Medulla oblongata (tissue), 1 donor: ENCODE measurements at regions not wholly inside any gene's neighbourhood (a gene's known extent, or its start where the extent isn't known, plus 50 kb on each side); places are given as distances from the start of the nearest gene placed in this dataset.
"Not testable (repeated sequence)": the region's sequence is repeated elsewhere in the genome, so short reads cannot be mapped to it uniquely, and the experiment has no call there.

Experiments
- DNase-seq: peaks from one replicate; pipeline ENCODE4 v3.0.0-alpha.2; 2015; ENCODE audit errors: extremely low spot score

DNA sequence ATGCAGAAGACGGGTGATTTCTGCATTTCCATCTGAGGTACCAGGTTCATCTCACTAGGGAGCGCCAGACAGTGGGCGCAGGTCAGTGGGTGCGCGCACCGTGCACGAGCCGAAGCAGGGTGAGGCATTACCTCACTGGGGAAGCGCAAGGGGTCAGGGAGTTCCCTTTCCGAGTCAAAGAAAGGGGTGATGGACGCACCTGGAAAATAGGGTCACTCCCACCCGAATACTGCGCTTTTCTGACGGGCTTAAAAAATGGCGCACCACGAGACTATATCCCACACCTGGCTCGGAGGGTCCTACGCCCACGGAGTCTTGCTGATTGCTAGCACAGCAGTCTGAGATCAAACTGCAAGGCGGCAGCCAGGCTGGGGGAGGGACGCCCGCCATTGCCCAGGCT is 1246.0 kb upstream of the PABPC4L start:
- not testable (repeated sequence) for DNase-seq

GRCh38 chr4:135434936-135435335 is 1233.3 kb upstream of the PABPC4L start:
- no peak for DNase-seq

DNA sequence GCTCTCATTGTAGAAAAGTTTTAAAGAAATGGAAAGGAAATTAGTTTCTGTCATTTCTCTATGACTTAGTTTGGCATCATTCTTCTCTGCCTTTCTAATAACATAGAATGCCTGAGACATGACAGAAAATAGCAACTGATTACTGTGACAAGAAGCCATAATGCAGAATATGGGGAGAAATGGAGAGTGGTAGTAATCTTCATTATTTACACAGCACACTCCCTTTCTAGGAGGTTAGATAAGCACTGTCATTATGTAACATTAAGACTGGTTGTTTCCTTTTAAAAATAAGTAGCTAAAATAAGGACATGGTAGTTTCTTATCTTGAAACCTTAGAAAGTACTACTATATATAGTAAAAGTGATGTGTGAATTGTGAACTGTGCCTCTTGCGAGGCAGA is 1227.9 kb upstream of the PABPC4L start:
- DNase-seq, result no peak

DNA sequence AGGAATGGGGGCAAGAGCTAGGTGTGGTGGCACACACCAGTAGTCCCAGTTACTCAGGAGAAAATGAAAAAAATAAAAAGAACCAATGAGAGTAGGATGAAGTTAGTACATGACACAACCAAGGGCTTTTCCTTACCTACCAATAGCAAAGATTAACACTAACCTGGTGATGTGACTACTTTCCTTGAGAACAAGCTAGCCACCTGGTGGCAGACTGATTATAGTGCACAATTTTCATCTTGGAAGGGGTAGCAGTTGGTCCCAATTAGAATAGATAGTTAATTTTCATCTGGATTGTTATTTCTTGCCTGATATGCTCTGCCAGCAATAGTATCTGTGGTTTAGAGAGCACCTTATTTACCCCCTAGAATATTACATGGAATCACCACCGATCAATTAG is 1216.8 kb upstream of the PABPC4L start:
- no peak for DNase-seq

DNA sequence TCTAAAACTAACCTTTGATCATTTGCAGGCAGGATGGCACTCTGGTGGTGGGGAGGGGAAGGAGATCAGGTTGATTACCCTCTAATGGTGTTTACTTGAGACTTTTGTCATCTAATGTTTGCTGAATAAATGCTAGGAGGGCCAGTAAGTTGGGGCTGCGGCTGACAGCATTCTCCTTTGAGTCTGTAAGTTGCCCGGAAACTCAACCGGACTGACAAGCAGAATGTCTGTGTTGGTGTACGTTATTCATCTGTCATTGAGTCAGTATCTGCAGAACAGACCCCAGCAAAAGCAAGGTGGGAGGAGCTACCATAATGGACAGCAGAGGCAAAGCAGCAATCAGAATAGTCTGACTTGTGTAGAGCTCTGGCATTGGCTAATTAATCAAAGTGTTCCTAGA is 1210.6 kb upstream of the PABPC4L start:
- no peak for DNase-seq

- no peak for DNase-seq
Observed at GRCh38 chr4:135411251-135411650, 1209.7 kb upstream of the PABPC4L start.

- not testable (repeated sequence) for DNase-seq
Observed at GRCh38 chr4:135409261-135409660, 1207.7 kb upstream of the PABPC4L start.

- no peak for DNase-seq
Observed at GRCh38 chr4:135408109-135408508, 1206.5 kb upstream of the PABPC4L start.

DNA sequence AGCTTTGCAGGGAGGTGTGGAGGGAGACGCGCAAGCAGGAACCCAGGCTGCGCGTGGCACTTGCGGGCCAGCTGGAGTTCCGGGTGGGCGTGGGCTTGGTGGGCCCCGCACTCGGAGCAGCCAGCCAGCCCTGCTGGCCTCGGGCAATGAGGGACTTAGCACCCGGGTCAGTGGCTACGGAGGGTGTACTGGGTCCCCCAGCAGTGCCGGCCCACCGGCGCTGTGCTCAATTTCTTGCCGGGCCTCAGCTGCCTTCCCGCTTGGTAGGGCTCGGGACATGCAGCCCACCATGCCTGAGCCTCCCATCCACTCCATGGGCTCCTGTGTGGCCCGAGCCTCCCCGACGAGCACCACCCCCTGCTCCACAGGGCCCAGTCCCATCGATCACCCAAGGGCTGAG is 1205.0 kb upstream of the PABPC4L start:
- DNase-seq, result not testable (repeated sequence)

GRCh38 chr4:135385830-135386581 is 1184.4 kb upstream of the PABPC4L start:
- DNase-seq, result no peak

- no peak for DNase-seq
Observed at GRCh38 chr4:135383356-135384288, 1182.0 kb upstream of the PABPC4L start.

GRCh38 chr4:135382280-135382959 is 1180.8 kb upstream of the PABPC4L start:
- DNase-seq, result no peak

GRCh38 chr4:135372131-135372530 is 1170.5 kb upstream of the PABPC4L start:
- no peak for DNase-seq

- no peak for DNase-seq
Observed at GRCh38 chr4:135371137-135371536, 1169.5 kb upstream of the PABPC4L start.

DNA sequence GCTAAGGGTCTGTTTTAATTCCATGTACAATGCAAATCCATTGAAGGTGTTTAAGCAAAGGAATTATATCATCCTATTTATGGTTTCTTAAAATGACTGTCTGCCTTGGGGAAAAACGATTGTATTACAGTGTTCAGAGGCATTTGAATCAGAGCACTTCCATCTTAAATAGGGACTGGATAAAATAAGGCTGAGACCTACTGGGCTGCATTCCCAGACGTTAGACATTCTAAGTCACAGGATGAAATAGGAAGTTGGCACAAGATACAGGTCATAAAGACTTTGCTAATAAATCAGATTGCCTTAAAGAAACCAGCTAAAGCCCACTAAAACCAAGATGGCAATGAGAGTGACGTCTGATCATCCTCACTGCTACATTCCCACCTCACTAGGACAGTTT is 1167.2 kb upstream of the PABPC4L start:
- DNase-seq, result no peak

DNA sequence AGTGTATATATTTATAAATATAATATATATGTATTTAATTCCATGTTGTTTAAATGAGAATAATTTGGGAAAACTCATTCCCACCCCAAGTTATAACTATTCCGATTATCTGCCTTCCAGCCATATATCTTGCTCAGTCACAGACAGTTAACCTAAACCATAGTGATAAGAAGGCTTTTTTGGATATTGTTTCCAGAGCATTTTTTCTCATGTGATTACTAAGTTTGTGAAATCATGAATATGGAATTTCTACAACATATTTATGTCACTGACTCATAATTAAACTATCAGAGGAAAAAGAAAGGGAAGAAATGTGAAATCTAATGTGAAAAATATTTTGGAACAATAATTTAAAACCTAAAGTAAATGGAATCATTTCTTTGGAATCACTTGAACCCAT is 1163.5 kb upstream of the PABPC4L start:
- DNase-seq, result no peak

- no peak for DNase-seq
Observed at GRCh38 chr4:135359128-135359527, 1157.5 kb upstream of the PABPC4L start.

DNA sequence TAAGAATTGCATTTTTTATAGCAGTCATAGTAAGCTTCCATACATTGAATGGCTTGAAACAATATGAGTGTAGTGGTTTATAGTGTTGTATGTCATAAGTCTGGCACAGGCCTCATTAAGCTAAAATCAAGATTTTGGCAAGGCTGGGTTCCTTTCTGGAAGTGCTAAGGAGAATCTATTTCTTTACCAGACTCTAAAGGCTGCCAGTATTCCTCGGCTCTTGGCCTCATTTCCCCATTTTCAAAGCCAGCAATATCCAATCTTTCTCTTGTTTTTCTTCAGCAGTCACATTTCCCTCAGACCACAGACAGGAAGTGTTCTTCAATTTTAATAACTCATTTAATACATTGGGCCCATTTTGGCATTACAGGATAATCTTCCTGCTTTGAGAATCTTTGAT is 1155.5 kb upstream of the PABPC4L start:
- DNase-seq, result no peak

DNA sequence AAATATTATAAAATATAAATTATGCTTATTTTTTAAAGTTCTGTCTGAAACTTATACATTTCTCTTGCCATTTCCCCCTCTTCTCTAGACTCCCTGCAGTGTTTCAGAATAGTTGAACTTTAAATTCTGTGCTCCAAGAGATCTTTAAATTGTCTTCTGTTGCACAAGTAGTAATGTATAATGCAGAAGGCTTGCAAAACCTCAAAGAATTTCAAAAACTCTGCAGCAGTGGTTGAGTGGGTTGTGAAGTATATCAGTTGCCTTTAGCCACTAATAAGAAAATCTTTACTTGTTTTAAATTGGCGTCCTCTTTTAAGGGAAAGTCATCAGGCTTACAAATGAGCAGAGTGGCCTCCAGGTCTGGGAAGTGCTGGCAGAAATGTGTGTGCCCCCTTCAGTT is 1153.3 kb upstream of the PABPC4L start:
- no peak for DNase-seq

DNA sequence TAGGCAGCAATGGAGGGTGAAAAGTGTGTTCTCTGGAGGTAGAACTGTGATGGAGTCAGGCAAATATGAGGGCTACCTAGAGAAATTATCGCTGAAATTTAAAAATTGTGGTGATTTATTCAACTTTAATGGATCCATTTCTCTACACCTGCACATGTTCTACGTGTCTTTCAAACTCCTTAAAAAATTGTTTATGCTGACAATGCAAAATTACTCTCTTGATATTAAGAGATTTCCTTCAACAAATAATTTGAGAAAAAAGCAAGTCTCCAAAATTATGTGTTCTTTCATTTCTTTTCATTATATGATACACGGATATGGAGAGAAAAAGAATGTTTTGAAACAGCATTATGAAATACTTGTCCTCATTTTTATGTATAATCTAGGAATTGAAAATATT is 1151.4 kb upstream of the PABPC4L start:
- no peak for DNase-seq

DNA sequence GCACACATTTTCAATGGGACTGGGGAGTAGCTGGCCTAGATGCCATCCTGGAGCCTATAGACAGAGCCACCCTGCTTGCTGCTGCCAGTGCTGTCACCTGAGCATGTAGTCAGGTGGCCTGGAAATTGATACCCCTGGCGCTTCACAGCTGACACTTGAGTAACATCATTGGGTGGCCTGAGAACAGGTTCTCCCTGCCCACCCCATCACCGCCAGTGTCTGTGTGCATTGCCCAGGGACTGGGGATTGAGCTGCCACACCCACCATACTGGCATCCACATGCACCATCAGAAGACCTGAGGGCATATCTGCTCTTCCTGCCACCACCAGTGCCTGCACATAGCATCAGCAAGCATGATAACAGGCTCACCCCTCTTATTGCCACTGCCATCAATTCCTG is 1142.9 kb upstream of the PABPC4L start:
- no peak for DNase-seq

DNA sequence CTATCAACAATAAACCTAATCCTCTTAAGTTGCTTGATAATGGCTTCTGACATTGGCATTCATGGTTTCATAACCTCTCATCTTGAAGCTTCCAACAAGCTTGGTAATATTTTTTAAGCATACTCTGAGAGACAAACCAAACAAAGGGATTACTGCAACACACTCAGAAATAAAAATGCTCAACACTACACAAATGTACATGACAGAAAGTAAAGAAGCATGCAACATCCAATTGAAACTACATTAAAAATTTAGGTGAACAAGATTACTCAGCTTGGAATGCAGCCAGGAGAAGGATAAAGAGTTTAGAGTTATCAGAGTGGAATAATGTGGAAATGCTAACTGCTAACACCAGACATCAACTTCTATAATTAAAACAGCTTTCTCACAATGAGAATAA is 1136.6 kb upstream of the PABPC4L start:
- DNase-seq, result no peak
